ENCODE measurements at regions not wholly inside any gene's neighbourhood (a gene's known extent, or its start where the extent isn't known, plus 50 kb on each side); places are given as distances from the start of the nearest gene placed in this dataset.

DNA sequence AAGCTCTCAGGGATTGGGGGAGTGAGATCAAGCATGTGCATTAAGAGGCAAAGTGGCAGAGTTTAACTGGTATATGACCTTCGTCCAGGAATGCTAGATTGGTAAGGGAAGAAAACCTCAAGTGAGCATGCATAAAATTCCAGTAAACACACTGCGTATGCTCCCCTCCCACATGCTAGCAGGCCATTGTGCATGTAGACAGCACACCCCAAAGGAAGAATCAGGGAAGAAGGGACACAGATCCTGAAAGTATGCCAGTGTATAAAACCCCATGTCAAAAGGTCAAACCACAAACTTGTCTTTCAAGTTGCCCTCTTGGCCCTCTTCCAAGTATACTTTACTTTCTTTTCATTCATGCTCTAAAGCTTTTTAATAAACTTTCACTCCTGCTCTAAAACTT, 405.2 kb upstream of the CNKSR2 start:
- no peak for TF ChIP-seq CTCF (IDR thresholded peaks at IDR 0.05; ENCODE audit: extremely low read depth, insufficient read depth, missing control alignments)
- in situ Hi-C loops (cut with MboI; ENCODE audit: low pct_unique_long_range_greater_than_20kb, low sequenced_read_pairs, unreplicated experiment): no loop called here
- no peak for DNase-seq (ENCODE audit: low spot score)

GRCh38 chrX:20967725-20968124, 406.5 kb upstream of the CNKSR2 start:
- no peak for DNase-seq (ENCODE audit: low spot score)
- in situ Hi-C loops (cut with MboI; ENCODE audit: low pct_unique_long_range_greater_than_20kb, low sequenced_read_pairs, unreplicated experiment): no loop called here
- TF ChIP-seq CTCF (IDR thresholded peaks at IDR 0.05; ENCODE audit: extremely low read depth, insufficient read depth, missing control alignments): no peak

- no peak for DNase-seq (ENCODE audit: low spot score)
- in situ Hi-C loops (cut with MboI; ENCODE audit: low pct_unique_long_range_greater_than_20kb, low sequenced_read_pairs, unreplicated experiment): no loop called here
- TF ChIP-seq CTCF (IDR thresholded peaks at IDR 0.05; ENCODE audit: extremely low read depth, insufficient read depth, missing control alignments): no peak
Measured at GRCh38 chrX:20965270-20966044, 408.8 kb upstream of the CNKSR2 start.

- TF ChIP-seq CTCF (IDR thresholded peaks at IDR 0.05; ENCODE audit: extremely low read depth, insufficient read depth, missing control alignments): no peak
- in situ Hi-C loops (cut with MboI; ENCODE audit: low pct_unique_long_range_greater_than_20kb, low sequenced_read_pairs, unreplicated experiment): no loop called here
- DNase-seq (ENCODE audit: low spot score): no peak
Measured at GRCh38 chrX:20954014-20954413, 420.2 kb upstream of the CNKSR2 start.

DNA sequence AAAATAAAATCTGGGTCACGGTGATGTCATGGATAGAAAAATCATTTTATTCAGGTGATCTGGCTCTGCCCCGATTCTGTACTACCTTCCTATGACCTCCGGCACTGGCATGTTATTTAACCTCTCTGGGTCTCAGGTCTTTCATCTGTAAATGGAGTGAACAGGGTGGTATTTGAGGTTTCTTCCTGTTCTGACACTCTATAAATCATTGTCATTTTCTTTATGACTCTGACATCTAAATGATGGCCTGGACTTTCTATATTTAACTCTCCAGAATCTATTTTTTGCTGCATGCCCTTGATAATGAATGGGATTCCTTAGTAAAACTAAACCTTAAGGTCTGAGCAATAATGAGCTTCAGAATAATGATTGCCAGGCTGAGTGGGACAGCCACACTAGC, 422.0 kb upstream of the CNKSR2 start:
- no peak for DNase-seq (ENCODE audit: low spot score)
- no peak for TF ChIP-seq CTCF (IDR thresholded peaks at IDR 0.05; ENCODE audit: extremely low read depth, insufficient read depth, missing control alignments)
- in situ Hi-C loops (cut with MboI; ENCODE audit: low pct_unique_long_range_greater_than_20kb, low sequenced_read_pairs, unreplicated experiment): no loop called here

GRCh38 chrX:20951016-20951810, 423.0 kb upstream of the CNKSR2 start:
- DNase-seq (ENCODE audit: low spot score): no peak
- TF ChIP-seq CTCF (IDR thresholded peaks at IDR 0.05; ENCODE audit: extremely low read depth, insufficient read depth, missing control alignments): no peak
- in situ Hi-C loops (cut with MboI; ENCODE audit: low pct_unique_long_range_greater_than_20kb, low sequenced_read_pairs, unreplicated experiment): no loop called here
